HPDE6-E6E7 (cell line): ENCODE measurements at regions not wholly inside any gene's neighbourhood (a gene's known extent, or its start where the extent isn't known, plus 50 kb on each side); places are given as distances from the start of the nearest gene placed in this dataset.

Source experiments
- DNase-seq: peaks from one replicate; pipeline ENCODE4 v3.0.0; 2011; ENCODE audit warnings: missing footprints; ENCODE audit errors: extremely low spot score

DNA sequence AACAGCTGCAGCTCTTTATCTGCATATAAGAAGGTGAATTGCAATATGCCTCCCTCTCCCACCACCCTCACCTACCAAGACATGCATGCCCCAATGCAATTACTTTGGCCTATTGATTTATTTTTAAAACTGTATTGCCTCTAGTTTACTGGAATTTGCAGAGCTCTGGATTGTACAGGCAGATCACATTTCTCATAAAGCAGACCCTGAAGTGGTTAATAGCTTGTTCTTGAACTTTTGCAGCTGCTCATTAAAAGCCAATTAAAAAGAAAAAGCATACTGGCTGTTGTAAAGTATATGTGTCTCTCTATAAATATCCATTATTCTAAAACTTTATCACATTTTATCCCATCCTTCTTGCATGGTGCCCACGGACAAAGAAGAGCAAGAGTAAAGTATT lies 221.5 kb upstream of the TOPAZ1 start:
- DNase-seq: no peak

- no peak for DNase-seq
These were observed 219.8 kb upstream of the TOPAZ1 start for GRCh38 chr3:44021651-44022594.

GRCh38 chr3:44023961-44024593 lies 217.6 kb upstream of the TOPAZ1 start:
- no peak for DNase-seq

DNA sequence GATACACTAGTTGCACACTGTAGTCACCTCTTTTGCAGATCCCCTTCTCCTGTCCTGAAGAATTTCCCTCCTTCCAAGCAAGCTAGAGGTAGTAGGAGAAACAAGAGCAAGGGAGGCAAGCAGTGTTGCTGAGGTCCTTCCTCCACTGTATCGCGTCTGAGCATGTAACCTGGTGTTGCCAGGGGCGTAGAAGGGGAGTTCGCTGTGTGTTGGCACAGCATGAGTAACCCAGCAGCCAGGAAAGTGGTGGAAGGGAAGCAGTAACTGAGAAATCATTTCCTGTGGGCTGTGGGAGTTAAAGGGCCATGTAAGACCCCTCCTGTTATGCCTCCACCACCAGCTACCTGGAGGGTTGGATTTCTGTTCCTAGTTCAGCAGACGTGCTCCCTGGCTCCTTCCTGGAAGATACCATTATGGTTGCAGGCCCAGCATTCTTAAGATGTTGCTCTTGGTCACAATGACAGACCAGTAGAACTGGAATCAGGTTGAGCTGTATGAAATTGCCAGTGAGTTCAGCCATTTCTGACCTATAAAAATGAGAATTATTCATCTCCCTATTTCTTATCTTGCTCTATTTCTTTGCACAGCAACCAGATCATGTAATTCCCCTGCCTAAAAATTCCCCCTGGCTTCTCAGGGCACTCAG lies 215.3 kb upstream of the TOPAZ1 start:
- no peak for DNase-seq

GRCh38 chr3:44029100-44029499 lies 212.6 kb upstream of the TOPAZ1 start:
- no peak for DNase-seq

DNA sequence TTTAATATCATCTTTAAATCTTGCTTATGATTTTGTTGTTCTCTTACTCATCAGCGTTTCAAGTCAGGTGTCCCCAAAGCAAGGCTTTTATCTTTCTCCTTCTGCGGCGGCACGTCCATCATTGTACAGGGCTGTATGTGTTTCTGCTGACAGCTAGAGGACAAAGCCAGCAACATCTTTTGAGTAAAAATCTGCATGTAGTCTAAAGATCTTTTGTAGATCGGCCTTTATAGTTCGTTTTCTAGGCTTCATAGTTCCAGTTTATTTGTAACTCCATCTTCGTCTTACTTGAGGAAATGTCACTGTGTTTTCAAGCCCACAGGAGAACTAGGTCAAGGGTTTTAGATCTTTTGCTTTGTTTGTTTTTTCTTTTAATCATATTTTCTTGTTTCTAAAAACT lies 211.4 kb upstream of the TOPAZ1 start:
- DNase-seq: no peak

DNA sequence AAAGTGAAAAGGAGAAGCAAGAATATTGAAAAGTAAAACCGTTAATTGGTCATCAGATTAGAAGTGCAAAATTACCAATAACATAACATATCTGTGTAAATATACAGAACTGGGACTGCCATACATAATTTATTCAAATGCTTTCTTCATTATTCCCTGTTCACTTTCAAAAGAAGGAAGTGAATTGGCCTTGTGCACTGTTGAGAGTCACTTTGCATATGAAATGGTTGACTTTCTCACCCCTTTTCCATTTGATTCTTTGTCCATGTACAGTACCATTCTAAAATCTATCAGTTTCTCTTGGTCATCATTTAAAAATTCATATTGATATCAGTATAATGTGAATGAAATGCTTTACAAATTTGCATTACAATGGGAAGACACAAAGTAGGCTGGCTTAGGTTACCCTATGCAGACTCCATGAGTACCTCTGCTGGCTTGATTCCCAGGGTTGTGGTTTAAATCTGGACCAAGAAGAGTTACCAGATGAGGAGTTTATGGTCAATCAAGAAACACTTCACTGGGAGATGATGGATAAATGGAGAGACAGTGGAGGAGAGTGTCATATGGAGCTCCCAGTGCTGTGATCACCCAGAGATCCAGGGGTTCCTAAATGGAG lies 210.9 kb upstream of the TOPAZ1 start:
- no peak for DNase-seq

DNA sequence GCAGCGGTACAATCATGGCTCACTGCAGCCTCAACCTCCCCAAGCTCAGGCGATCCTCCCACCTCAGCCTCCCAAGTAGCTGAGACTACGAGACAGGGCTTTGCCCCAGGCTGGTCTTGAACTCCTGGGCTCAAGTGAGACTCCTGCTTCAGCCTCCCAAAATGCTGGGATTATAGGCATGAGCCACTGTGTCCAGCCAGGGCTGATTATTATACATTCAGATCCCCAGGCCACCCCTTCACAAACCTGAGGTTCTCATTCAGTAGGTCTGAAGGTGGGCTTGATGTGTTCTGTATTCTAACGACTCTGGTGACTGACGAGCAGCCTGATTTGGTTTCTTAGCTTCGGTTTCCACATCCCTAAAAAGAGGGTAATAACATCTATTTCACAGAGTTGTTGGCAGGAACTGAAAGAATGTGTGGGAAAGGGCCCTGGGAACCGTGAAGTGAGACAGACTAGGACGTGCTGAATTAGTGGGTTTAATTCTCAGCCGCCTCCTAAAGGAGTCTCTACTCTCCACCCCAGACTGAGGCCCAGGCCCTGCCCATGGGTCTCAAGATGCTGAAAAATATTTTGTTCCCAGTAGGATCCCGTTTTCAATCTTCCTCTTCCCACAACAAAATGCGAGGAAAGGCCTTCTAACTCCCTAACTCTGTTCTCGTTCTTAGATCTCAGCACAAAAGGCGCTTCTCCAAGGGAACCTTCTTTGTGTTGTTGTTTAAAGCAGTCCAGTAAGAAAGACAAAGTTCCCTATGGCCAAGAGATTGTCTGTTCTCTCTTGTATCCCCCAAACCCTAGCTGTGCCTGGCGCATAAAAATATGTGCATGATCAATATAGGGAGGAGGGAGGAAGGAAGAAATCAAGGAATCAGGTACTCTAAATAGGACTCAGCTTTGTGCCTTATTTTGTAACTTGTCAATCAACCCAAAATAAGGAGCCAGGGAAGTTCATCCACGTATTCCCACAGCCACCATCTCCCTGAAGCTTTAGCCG lies 210.0 kb upstream of the TOPAZ1 start:
- DNase-seq: no peak

GRCh38 chr3:44032487-44032886 lies 209.2 kb upstream of the TOPAZ1 start:
- DNase-seq: no peak

GRCh38 chr3:44033123-44033522 lies 208.6 kb upstream of the TOPAZ1 start:
- no peak for DNase-seq

DNA sequence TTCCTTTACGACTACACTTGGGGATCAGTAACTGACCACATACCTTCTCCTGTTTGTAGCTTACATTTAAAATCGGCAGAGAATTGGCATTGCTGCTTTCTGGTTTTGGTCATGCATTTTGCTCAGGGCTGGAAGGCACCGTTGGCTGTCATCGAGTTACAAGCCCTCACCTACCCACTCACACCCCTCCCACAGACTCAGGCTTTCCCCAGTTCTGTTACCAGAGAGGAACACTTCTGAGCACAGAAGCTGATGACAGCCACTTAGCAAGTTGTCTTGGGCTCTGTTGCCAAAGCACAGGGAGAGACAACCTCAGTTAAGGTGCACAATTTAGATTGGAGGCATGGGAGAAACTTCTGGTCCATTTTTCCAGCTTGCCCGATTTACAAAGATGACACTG lies 204.8 kb upstream of the TOPAZ1 start:
- DNase-seq: no peak

DNA sequence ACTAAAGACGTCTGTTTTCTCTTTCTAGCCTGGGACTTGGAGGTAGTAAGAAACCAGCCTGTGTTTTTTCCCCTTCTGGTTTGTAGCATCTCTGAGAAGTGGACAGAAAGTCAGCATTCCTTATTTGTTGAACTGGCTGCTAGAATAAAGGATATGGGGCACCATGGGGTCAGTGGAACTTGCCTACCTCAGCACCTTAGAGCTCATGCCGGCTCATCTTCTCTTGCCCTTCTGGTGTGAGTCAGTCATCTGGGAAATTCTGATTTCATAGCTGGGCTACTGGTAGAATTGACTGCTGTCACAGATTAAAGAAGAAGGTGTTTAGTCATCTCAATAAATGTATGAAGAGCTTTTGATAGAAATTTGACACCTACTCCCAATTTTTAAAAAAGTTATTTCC lies 202.7 kb upstream of the TOPAZ1 start:
- DNase-seq: no peak

GRCh38 chr3:44041726-44042125 lies 200.0 kb upstream of the TOPAZ1 start:
- no peak for DNase-seq

- no peak for DNase-seq
These were observed 198.9 kb upstream of the TOPAZ1 start for GRCh38 chr3:44042772-44043171.

GRCh38 chr3:44045476-44046275 lies 196.0 kb upstream of the TOPAZ1 start:
- no peak for DNase-seq

DNA sequence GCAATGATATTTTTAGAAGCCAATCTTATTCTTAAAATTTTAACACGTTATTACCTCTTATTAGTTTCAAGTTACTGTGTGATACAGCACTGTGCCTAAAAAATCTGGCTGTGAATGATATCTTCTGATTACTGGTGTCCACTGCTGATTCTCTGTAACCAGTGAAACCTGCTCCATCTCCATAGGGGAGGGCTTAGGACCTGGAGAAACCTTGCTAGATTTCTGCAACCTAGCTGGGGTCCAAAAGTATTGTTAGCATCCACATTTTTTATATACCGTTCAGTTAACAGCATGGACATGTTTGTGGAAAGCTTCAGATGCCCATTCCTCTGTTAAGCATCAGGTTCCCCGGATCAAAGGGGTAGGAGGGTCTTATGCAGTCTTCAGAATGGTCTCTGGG lies 193.9 kb upstream of the TOPAZ1 start:
- no peak for DNase-seq

DNA sequence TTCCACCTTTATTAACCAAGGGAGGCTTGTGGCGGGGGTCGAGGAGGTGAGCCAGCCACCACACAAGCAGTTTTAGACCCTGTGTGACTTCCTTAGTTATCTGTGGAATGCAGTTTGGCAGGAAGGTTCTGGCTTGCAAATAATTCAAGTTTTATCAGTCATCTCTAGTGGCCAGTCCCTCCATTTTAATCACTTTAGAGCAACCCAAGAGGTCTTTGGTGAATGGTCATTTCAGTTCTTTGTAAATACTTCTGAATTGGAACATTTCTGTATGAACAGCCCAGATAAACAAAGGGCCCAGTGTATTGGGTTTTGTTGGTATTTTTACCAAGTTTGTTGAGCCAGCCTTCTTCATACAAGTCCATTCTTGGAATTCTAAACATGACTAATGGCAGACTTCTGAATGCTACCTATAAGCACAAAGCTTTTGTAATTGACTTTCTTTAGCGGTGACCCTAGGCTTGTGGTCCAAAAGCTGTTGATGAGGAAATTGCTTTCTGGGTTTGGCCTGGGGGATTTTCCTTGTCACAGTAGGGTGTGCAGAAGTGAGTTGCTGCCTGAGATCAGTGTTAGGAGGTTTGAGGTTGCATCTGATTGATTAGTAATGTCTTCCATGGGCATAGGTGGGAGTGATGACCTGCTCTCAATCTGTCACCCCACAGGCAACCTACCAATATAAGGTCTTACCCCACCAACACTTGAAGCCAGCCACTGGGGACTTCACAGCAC lies 193.3 kb upstream of the TOPAZ1 start:
- no peak for DNase-seq

GRCh38 chr3:44048949-44049348 lies 192.7 kb upstream of the TOPAZ1 start:
- DNase-seq: no peak

DNA sequence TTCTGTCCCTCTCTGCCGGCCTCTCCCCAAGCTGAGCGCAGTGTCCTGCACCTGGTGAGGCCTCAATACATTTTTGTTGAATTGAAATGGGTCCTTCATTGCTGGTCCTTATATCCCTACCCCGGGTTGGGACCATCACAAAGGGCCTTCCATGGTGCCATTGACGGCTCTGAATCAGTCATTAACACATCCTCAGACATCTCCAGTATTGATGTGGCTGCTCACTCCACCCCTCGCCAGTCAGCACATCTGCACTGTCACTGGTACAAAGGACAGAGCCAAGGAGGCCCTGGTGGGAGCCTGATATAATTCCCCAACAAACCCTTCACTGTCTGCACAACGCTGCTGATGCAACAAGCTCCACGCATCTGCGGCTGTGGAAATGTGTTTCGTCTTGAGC lies 191.6 kb upstream of the TOPAZ1 start:
- no peak for DNase-seq

DNA sequence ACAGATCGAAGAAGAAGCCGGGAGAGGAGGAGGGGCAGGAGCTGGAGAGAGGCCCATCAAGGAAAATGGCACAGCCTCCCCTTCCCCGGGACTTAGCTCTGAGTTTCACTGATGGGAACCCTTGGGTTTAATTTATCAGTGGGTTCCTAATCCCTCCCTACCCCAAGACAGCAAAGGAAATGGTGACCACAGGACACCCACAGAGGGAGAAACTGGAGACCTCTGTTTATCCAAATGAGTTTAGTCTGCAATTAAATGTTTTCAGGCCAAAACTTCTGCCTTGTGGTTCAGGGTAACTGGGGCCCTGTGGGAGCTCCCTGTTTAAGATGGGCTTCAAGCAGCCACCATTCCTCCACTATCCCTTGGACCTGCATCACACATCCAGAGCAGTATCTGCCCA lies 190.8 kb upstream of the TOPAZ1 start:
- DNase-seq: no peak
